OCI-M1 (cell line): ENCODE measurements at regions not wholly inside any gene's neighbourhood (a gene's known extent, or its start where the extent isn't known, plus 50 kb on each side); places are given as distances from the start of the nearest gene placed in this dataset.

Source experiments
- DNase-seq: peaks from one replicate; lab custom pipeline; 2025; lab: John Stamatoyannopoulos, UW

GRCh38 chr9:120001536-120001935, 578.4 kb downstream of the CDK5RAP2 start:
- DNase-seq, result no peak

GRCh38 chr9:119998614-119999013, 581.4 kb downstream of the CDK5RAP2 start:
- DNase-seq, result no peak

- DNase-seq, result no peak
Observed at GRCh38 chr9:119991797-119992196, 588.2 kb downstream of the CDK5RAP2 start.

- DNase-seq, result no peak
Observed at GRCh38 chr9:119986713-119987112, 593.3 kb downstream of the CDK5RAP2 start.

GRCh38 chr9:119986205-119986604, 593.8 kb downstream of the CDK5RAP2 start:
- no peak for DNase-seq

- no peak for DNase-seq
Observed at GRCh38 chr9:119974026-119974425, 604.8 kb upstream of the BRINP1 start.

GRCh38 chr9:119968836-119969707, 599.8 kb upstream of the BRINP1 start:
- peak; percentile 61 for DNase-seq

GRCh38 chr9:119967867-119968535, 598.8 kb upstream of the BRINP1 start:
- DNase-seq, result no peak

GRCh38 chr9:119963798-119964372, 594.6 kb upstream of the BRINP1 start:
- no peak for DNase-seq

GRCh38 chr9:119963258-119963797, 594.1 kb upstream of the BRINP1 start:
- DNase-seq, result no peak

- DNase-seq, result peak; percentile 7
Observed at GRCh38 chr9:119961774-119962424, 592.7 kb upstream of the BRINP1 start.

- no peak for DNase-seq
Observed at GRCh38 chr9:119959846-119960545, 590.8 kb upstream of the BRINP1 start.

- DNase-seq, result no peak
Observed at GRCh38 chr9:119956111-119956510, 586.9 kb upstream of the BRINP1 start.

- no peak for DNase-seq
Observed at GRCh38 chr9:119955276-119955675, 586.0 kb upstream of the BRINP1 start.

GRCh38 chr9:119951591-119951990, 582.4 kb upstream of the BRINP1 start:
- DNase-seq, result no peak

GRCh38 chr9:119951090-119951489, 581.9 kb upstream of the BRINP1 start:
- no peak for DNase-seq

- no peak for DNase-seq
Observed at GRCh38 chr9:119945686-119946085, 576.5 kb upstream of the BRINP1 start.

GRCh38 chr9:119941091-119941490, 571.9 kb upstream of the BRINP1 start:
- no peak for DNase-seq

GRCh38 chr9:119938871-119939270, 569.6 kb upstream of the BRINP1 start:
- DNase-seq, result no peak

- no peak for DNase-seq
Observed at GRCh38 chr9:119934497-119934896, 565.3 kb upstream of the BRINP1 start.

GRCh38 chr9:119933191-119933590, 564.0 kb upstream of the BRINP1 start:
- DNase-seq, result no peak

- DNase-seq, result no peak
Observed at GRCh38 chr9:119924736-119925135, 555.5 kb upstream of the BRINP1 start.
